NCI-H2171 (cell line): ENCODE measurements at regions not wholly inside any gene's neighbourhood (a gene's known extent, or its start where the extent isn't known, plus 50 kb on each side); places are given as distances from the start of the nearest gene placed in this dataset.

Experiments
- DNase-seq: peaks from one replicate; lab custom pipeline; 2025; lab: John Stamatoyannopoulos, UW

DNA sequence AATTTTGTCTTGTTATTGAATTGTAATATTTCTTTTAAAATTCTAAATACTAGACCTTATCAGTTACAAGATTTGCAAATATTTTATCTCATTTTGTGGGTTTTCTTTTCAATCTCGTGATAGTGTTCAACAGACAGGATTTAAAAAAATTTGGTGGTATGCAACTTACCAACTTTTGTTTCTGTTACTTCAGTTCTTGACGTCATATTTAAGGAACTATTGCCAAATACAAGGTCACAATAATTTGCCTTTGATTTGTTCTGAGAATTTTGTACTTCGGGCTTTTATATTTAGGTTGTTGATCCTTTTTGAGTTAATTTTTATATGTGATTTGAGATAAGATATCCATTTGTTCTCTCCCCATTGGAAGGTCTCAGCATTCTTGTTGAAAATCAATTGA, 876.6 kb downstream of the DCDC2C start:
- no peak for DNase-seq

DNA sequence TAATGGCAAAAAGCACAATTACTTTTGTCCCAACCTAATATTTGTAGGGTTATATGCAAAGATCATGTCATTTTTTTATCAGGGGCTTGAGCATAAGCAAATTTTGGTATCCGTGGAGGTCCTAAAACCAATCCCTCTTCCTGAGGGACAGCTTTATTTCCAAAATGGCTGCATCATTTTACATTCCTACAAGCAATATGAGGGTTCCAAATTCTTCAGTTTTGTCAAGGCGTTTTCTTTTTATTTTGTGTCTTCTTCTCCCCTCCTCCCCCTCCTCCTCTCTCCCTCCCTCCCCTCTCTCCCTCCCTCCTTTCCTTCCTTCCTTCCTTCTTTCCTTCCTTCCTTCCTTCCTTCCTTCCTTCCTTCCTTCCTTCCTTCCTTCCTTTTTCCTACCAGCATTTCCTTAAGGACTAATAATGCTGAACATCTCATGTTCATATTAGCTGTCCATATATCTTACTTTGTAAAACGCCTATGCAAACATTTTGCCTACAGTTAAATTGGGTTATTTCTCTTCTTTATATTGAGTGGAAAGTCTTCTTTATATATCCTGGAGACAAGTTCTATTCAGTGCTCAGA, 881.8 kb downstream of the DCDC2C start:
- DNase-seq, result no peak

DNA sequence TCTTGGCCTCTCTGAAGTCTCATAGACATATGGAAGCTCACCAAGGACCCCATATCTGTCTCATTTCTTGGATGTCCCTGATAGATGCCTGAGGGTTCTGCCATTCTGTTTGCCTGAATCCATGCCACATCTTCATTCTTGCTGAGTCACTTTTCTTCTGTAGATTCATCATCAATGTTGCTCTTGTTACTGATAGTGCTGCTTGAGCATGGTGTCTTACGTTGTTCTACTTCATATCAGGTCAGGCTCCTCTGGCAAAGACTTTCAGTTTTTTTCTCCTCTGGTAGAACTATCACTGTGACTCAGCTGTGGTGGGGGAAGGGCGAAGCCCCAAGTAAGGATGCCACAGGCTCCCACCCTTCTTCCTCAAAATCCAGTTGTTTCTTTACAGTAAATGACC, 885.2 kb downstream of the DCDC2C start:
- DNase-seq, result no peak

DNA sequence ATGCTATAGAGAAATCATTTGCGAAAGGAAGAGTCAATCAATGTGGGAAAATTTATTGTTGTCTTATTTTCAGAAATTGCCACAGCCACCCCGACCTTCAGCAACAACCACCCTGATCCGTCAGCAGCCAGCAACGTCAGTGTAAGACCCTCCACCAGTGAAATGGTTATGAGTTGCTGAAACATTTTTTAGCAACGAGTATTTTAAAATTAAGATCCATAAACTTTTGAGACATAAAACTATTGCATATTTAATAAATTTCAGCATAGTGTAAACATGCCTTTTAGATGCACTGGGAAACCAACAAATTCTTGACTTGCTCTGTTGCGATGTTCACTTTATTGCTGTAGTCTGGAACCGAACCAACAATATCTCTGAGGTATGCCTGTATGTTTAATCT, 887.9 kb downstream of the DCDC2C start:
- DNase-seq, result no peak

DNA sequence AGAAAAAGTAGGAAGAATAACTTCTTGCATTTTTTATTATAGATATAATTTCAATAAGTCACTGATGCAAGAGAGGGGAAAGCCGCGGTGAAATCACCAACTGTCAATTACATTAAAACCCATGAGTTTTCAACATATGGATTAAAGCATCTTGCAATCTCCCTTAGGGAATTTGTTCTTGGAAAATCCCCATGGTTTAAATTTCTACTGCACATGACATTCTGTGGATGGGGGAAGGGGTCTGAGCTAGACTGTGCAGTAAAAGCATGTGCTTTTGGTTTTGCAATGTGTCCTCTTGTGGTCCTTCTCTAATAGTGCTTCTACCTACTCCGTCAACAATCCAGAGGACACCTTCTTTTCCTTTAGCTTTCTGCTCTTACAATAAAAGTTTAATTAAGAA, 894.0 kb downstream of the DCDC2C start:
- peak; percentile 96 for DNase-seq

DNA sequence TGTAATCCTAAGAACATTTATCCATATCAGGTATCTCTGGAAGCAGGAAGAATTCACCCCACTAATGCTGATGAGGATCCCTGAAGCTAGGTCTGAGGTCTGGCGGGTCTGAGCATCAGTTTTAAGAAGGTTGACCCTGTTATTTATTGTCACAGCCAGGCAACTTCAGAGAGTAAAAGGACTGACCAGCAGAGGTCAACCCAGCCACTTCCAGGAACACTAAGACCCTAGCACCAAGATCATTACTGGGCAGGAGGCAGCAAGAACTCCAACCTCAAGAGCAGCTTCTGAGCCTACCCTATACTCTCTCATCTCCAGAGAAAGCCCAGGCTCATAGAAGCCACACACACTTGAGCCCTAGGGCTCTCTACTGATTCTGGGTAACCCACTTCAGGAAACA, 901.4 kb downstream of the DCDC2C start:
- no peak for DNase-seq

DNA sequence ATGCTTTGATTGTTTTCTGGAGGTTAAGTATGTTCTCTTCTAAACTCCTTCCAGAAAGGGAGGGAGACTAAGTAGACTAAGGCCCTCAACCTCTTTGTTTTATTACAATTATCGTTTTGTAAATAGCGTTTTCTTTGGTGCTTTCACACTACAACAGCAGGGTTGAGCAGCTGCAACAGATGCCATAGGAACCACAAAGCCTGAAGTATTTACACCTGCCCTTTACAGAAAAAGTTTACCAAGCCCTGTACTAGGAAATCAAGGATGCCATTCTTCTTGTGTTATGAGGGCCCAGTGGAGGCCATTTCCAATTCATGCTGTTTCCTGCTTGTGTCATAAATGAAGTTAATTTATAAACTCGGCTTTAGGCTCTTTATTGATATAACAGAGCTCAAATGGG, 914.8 kb downstream of the DCDC2C start:
- DNase-seq, result no peak

DNA sequence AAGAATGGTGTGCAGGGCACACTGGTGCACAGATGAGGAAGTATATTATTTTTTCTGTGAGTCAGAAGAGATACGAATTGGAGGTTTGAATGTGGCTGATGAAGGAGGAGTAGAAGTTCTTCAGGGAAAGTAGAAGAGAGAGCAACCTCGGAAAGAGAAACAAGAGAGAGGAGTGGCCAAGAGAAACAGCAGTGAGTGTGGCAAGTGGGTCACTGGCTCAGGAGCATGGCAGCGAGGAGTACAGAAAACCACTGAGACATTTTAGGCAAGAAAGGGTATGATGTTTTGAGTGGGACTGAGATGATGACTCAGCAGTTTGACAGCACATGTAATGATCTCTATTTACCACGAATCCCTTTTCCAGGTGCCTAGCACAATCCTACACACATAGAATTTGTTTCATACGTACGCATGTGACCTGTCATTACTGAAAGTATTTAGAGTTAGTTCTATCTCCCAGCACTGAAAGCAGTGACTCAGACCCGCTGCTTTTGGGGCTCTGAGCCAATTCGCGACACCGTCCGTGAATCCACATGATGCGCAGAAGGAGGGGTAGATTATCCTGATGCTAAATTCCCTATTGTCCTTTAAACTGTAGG, 915.4 kb downstream of the DCDC2C start:
- no peak for DNase-seq

DNA sequence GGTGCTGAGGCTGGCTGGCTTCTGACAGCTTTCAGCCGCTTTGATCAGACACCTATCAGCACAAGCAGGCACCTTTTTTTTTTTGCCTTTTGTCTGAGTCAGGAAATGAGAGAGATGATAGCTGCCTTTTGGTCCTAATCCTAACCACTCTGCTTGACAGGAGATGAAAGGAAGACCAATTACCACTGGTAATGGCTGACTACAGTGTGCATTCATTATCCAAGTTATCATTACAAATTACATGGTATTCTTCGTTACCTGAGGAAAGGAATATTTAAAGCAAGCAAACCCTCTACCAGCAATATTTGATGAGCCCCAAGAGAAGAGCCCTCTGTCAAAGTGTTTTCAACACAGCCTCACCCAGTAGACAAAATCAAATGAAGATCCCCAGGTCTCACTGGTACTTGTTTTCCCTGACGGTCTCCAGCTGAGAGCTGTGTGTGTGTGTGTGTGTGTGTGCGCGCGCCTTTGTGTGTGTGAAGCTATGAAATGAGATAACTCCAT, 925.7 kb downstream of the DCDC2C start:
- DNase-seq, result no peak

DNA sequence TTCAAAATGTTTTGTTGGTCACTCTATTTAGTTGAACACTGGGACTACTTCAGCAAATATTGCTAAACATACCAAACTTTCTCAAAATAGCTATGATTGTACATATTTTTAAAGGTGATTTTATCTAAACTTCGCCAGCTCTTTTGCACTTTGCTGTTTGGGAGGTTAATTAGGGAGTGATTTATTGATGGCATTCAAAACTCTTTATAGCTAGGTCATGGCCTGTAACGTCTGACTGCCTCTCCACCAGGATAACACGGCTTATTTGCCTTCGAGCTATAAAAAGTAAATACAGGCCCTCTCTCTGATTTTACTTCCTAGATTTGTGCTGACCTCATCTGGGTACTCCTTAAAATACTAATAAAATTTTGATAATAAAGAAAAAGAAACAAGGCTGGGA, 931.9 kb downstream of the DCDC2C start:
- no peak for DNase-seq

DNA sequence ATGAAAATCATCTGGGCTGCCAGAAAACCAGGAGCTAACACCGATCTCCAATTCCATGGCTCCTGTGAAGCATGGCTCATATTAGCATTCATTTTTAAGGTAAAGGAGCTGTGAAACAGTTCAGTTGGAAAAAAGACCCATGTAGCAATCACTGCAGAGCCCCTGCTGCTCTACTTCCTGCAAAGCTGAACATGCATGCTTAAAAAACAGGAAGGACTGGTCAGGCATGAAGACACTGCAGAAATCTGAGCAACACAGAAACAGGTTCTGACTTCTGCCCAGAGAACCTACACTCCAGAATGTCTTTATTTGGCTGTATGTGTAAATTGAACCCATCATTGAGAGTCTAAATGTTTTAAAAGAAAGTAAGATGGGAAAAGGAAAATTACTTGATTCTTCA, 950.6 kb downstream of the DCDC2C start:
- no peak for DNase-seq

DNA sequence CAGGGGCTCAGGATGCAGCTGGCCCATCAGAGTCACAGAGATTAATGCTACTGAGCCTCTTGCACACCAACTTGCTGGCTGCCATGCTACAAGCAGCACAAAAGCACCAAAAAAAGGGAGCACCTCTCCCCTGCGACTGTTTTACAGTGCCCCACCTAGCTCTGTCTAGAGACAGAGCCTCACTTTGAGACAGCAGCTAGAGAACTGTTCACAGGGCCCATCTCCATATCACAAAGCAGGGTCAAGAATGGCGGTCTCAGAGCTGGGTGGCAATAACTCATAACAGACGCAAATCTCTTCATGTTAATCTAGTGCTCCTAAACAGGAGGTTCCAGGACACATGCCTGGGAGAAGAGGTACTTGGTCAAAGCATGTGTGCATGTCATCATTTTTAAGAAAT, 953.0 kb downstream of the DCDC2C start:
- DNase-seq, result no peak

DNA sequence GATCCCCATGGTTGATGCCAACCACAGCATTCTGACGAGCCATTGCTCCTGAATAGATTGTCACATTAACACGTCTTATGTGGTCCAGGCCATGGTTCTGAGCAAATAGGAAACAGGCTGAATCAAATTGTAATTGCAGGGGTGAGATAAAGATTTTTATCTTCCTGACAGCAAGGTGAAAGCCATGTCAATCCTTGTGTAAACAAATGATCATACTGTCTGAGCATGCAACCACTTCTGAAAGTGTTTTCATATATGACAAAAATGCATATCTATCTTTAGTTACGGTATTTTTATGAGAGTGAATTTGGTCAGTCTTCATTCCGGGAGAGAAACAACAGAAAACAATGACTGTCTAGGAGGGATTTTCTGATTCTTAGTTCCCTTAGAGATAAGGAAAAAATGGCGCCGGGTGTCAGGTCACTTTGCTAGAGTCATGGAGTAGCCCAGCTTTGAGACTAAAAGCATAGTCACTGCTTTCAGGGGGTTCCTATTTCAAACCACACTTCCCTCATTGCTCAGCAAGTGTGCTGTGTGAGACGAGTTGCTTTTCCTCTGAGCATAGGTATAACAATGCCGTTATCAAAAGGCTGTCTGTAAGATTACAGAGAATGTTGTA, 958.9 kb downstream of the DCDC2C start:
- DNase-seq, result no peak

DNA sequence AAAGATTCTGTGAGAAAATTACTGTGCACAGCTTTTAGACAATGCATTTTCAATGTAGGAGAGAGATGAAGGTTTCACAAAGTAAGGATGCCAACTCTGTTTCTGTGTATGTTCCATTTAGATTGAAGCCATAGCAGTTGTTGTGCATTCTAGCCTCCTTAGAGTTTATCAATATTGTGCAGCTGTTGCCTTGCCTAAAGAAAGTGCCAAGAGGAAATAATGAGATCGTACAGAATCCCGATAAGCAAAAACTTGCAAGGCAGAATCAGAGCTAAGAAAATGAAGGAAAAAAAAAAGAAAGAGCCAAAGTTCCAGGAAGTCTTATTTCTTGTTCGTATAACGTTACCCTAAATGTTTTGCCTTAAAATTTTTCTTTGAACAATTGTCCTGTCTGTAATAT, 965.0 kb downstream of the DCDC2C start:
- DNase-seq, result no peak

DNA sequence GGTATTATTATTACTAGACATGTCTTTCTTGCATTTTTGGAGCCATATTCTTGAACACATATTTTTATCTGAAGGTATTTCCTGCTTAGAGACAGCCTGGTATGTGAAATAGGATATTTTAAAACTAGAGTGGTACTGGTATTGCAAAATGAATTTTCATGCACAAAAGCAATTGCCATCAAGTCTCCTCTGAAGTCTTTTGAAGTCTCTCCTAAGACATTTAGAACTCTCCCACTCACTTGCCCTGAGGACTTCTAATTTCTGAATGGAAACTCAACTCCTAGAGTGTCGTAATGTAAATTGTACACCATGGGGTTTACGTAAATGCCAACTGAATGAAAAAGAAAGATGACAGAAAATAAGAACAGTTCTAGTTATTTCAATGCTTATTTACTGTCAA, 967.0 kb downstream of the DCDC2C start:
- no peak for DNase-seq

DNA sequence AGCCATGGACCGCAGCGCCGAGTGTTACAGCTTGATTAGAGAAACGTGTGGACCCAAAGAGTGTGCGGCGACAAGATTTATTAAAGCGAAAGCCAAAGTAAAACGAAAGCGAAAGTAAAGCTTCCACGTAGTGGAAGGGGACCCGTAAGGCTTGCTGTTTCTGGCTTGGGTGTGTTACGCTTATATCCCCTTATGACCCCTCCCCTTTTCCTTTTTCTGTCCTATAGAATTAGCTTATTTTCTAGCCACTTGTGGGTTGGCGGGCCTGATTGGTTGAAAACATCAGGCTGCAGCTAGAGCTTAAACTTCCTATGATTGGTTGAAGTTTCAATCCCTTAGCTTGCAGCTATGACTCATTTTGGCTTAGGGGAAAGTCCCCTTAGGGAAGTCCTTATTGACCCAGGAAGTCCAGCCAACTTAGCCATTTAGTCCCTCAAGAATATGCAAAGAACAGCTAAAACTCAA, 969.7 kb downstream of the DCDC2C start:
- no peak for DNase-seq

DNA sequence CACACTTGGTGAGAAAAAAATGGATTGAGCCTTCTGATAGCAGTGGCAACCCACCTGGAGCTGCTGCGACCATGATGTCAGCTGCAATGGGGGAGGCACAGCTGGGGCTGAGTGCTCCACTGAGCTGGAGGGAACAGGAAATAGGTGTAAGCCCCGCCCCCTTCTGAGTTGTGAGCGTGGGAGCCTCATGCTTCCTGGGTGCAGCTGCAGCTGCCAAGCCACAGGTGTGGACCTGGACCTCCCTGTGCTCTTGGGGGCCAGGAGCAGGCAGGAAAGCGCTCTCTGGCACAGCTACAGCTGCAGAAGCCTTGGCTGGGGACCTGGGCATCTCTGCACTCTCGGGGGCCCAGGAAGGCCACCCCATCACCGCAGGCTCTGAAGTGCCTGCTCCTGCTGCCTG, 970.6 kb downstream of the DCDC2C start:
- DNase-seq, result peak; percentile 15

DNA sequence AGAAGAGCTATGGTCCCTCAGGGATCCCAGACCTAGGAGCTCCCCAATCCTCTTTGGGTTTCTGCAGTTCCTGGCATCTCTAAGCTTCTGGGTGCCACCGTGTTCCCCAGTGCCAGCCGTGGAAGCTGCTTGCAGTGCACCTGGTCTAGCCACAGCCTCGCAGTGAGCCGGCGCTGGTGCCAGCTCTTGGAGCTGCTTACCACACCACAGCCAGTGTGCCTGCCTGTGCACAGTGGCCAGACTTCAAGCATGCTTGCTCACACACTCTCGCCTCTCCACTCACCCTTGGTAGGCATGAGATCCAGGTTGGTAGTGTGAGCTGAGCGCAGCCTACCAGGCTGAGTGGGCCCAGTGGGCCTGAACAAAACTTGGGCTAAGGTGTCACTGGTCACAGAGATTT, 971.9 kb downstream of the DCDC2C start:
- DNase-seq, result no peak

DNA sequence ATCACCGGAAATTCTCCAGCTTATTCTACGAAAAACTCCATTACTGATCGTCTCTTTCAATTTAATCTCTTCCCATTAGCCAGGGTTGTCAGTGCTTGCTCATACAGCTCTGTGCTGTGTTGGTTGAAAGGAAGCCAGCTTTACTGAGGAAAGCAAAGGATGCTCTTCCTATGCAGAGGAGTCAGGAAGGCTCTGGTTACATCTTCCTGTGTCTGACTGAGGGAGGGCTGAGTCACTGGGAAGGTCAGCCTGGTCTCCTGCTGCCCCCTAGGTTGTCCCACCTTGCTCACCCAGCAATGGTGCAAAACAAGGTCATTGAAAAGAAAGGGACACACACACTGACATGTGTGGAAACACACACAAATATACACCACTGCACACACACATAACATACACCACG, 975.6 kb downstream of the DCDC2C start:
- no peak for DNase-seq

DNA sequence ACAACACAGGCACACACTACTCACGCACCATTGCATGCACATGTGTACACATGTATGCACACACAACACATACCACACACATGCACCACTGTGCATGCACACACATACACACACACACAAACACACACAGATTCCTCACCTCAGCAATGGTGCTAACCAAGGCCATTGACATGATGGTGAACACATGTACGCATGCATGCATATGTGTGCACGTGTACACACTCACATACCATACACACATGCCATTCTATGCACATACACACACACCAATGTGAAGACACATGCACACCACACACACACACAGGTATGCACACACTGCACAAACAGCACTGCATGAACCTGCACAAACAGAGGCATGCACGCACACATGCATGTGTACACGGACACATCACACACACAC, 976.0 kb downstream of the DCDC2C start:
- DNase-seq, result no peak

DNA sequence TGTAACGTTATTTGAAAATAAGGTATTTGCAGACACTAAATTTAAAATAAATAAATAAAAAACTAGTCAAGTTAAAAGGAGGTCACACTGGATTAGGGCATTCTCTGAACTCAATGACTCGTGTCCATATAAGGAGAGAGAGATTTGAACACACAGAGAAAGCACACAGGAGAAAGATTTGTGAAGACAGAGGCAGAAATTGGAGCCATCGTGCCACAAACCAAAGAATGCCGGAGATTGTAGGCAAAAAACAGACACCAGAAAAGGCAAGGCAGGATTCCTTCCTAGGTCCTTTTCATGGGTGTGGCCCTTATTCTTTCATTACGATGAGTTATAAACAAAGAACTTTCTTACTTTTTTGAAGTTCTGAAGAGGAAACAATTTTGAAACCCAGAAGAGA, 981.5 kb downstream of the DCDC2C start:
- DNase-seq, result no peak

DNA sequence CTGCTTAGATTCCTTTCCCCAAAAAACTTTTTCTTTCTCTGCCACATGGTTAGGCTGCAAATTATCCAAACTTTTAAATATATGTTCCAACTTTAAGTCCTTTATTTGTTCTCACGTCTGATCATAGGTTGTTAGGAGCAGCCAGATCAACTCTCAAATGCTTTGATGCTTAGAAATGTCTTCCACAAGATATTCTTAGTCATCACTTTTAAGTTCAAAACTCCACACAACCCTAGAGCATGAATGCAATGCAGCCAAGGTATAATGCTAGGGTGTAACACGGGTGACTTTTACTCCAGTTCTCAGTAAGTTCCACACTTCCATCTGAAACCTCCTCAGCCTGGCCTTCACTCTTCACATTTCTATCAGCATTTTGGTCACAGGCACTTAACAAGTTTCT, 987.5 kb downstream of the DCDC2C start:
- no peak for DNase-seq

DNA sequence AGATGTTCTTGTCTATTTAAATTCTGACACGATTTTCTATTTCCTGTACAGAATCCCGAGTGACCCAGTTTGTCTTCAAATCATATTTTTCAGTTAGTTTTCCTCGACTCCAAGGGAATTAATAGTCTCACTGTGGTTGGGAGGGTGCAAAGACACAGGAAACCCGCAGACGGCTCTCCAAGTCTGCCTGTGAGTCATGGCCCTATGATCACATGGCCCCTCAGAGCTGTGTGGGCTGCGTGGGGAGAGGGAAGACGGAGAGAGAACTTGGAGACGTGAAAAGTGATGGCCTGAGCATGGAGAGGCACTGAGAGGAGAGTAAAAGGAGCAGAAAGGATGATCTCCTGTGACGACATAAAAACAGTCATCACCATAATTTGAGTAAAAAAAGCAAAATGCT, 989.9 kb downstream of the DCDC2C start:
- no peak for DNase-seq
